HFF-Myc (cell line): ENCODE measurements at regions not wholly inside any gene's neighbourhood (a gene's known extent, or its start where the extent isn't known, plus 50 kb on each side); places are given as distances from the start of the nearest gene placed in this dataset.
"Not testable (repeated sequence)": the region's sequence is repeated elsewhere in the genome, so short reads cannot be mapped to it uniquely, and the experiment has no call there.

ENCODE experiments used
- DNase-seq: peaks from one replicate; pipeline ENCODE4 v3.0.0-alpha.2; 2011; ENCODE audit warnings: low read depth; ENCODE audit errors: extremely low read depth
- H3K4me3 ChIP-seq: replicated peaks from 2 replicates; pipeline ENCODE4 v1.5.1; 2011; ENCODE audit warnings: low read depth, mild to moderate bottlenecking, control low read depth, low read length
- CTCF ChIP-seq: IDR thresholded peaks from 2 replicates; pipeline ENCODE4 v1.5.1; 2012; ENCODE audit warnings: mild to moderate bottlenecking, low read depth, low read length, control low read depth; ENCODE audit errors: missing control alignments

- not testable (repeated sequence) for H3K4me3 ChIP-seq
Observed at GRCh38 chr5:62236593-62236992, 69.4 kb upstream of the KIF2A start.

GRCh38 chr5:62237944-62238343 is 68.1 kb upstream of the KIF2A start:
- not testable (repeated sequence) for H3K4me3 ChIP-seq

More at GRCh38 chr5:62236593-62236992, 69.4 kb upstream of the KIF2A start:
- DNase-seq: not testable (repeated sequence)

GRCh38 chr5:62238584-62238983 is 67.4 kb upstream of the KIF2A start:
- not testable (repeated sequence) for H3K4me3 ChIP-seq, DNase-seq

More at GRCh38 chr5:62237944-62238343, 68.1 kb upstream of the KIF2A start:
- DNase-seq: not testable (repeated sequence)

GRCh38 chr5:62240494-62240893 is 65.5 kb upstream of the KIF2A start:
- DNase-seq, H3K4me3 ChIP-seq: not testable (repeated sequence)

GRCh38 chr5:62242000-62242399 is 64.0 kb upstream of the KIF2A start:
- not testable (repeated sequence) for H3K4me3 ChIP-seq, DNase-seq

- not testable (repeated sequence) for H3K4me3 ChIP-seq, DNase-seq
Observed at GRCh38 chr5:62243046-62243445, 63.0 kb upstream of the KIF2A start.

- DNase-seq, H3K4me3 ChIP-seq: not testable (repeated sequence)
Observed at GRCh38 chr5:62248192-62248591, 57.8 kb upstream of the KIF2A start.

- not testable (repeated sequence) for H3K4me3 ChIP-seq, DNase-seq
Observed at GRCh38 chr5:62250085-62250484, 55.9 kb upstream of the KIF2A start.

- not testable (repeated sequence) for DNase-seq, H3K4me3 ChIP-seq
Observed at GRCh38 chr5:62250919-62251318, 55.1 kb upstream of the KIF2A start.

- not testable (repeated sequence) for H3K4me3 ChIP-seq, DNase-seq
Observed at GRCh38 chr5:62252519-62252918, 53.5 kb upstream of the KIF2A start.

GRCh38 chr5:62255551-62255950 is 50.5 kb upstream of the KIF2A start:
- DNase-seq, H3K4me3 ChIP-seq: not testable (repeated sequence)

GRCh38 chr5:62256161-62257019 is 49.6 kb upstream of the KIF2A start:
- H3K4me3 ChIP-seq: no peak overlapping the region
- no peak for TF ChIP-seq CTCF
- DNase-seq: no peak
